ENCODE measurements at regions not wholly inside any gene's neighbourhood (a gene's known extent, or its start where the extent isn't known, plus 50 kb on each side); places are given as distances from the start of the nearest gene placed in this dataset.

DNA sequence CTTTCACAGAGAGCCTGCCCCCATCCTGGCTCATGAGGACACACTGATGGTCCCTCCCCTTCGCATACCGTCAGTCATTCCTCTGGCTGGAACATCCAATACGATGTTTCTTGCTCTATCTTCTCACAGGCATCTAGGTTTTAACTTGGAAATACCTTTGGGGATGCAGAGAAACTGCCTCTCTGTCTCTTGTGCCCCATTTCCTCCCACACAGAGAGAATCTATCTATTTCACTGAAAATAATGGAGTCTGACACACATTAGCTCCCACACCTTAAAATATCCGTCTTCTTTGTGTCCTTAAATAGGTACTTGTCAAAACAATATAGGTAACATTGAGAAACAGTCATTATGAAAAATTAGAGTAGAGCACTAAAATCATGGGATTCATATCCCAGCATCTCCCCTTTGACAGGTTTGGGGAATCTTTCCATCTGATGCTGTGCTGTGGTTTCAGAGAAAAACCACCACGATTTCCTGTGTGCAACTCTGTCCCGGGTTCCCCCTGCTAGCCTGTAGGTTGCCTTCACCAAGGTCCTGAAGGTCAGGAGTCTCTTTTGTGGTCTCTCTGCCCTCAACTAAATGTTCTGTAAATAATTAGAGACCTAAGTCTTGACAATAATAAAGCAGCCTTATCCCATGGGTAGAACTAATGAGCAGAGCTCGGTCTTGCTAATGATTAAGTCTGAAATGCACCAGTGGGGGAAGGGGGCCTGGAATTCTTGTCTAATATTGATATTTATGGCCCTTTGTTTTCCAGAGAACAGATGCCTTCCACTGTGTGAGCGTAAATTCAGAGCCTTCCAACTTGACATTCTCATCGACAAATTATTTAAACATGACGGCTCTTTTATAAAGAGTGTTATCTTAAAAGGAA, 371.0 kb downstream of the ICE1 start:
- Histone ChIP-seq H3K9me3 (ENCODE audit: low read depth) (no peaks in the 10 kb centered on the region), H4K20me1 (ENCODE audit: insufficient read depth) (no peaks in the 10 kb centered on the region), H3K4me1 (ENCODE audit: insufficient read depth) (no peaks in the 10 kb centered on the region), H3K36me3 (ENCODE audit: low read depth) (no peaks in the 10 kb centered on the region), H3K9ac (no peak overlapping the region), H3K9me2 (ENCODE audit: insufficient read depth) (no peaks in the 10 kb centered on the region), H3K27ac (no peak overlapping the region), H3K27me3 (replicated peaks; ENCODE audit: insufficient read depth) (no peaks in the 10 kb centered on the region), H3K79me2 (ENCODE audit: insufficient read depth) (no peaks in the 10 kb centered on the region), H3K4me3 (no peak overlapping the region), H3K4me2 (ENCODE audit: unreplicated experiment) (no peak overlapping the region), H3F3A (ENCODE audit: insufficient read depth) (no peaks in the 10 kb centered on the region), H2AFZ (no peak overlapping the region)
- WGBS, 2 experiments (ENCODE audit: low coverage in 1 of 2, low lambda C conversion rate in 2 of 2, missing lambda C conversion rate in 2 of 2): 7 to 10% methylated on average over 10 of the region's 10 CpGs
- TF ChIP-seq EZH2 (IDR thresholded peaks at IDR 0.05; ENCODE audit: insufficient read depth, poor library complexity, severe bottlenecking) (no peak), EZH2phosphoT487 (IDR thresholded peaks at IDR 0.05; ENCODE audit: insufficient read depth, low read depth) (no peak)
- DNase-seq: no peak
- in situ Hi-C loops (cut with MboI): no loop called here

DNA sequence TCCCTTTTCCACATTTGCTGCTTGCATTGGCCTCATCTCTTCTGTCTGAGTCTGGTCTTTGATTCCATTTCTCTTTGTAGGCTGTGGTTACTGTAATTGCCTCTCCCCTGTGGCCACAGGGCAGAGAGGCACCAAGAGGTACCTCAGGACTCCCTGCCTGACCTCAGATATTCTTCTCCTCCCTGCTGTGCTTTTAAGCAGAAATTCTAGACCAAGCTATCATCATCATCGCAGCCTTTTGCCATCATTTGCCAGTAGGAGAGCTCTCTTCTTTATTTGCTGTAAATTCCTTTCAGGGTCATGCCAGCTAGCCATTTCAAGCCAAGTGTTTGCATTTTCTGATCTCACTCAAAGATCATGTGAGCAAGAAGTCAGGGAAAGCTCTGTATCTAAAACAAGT, 369.6 kb downstream of the ICE1 start:
- TF ChIP-seq EZH2phosphoT487 (IDR thresholded peaks at IDR 0.05; ENCODE audit: insufficient read depth, low read depth) (no peak), EZH2 (IDR thresholded peaks at IDR 0.05; ENCODE audit: insufficient read depth, poor library complexity, severe bottlenecking) (no peak)
- in situ Hi-C loops (cut with MboI): no loop called here
- Histone ChIP-seq H3K4me2 (ENCODE audit: unreplicated experiment) (no peak overlapping the region), H3K36me3 (ENCODE audit: low read depth) (no peaks in the 10 kb centered on the region), H3K27ac (no peak overlapping the region), H3K79me2 (ENCODE audit: insufficient read depth) (no peaks in the 10 kb centered on the region), H4K20me1 (ENCODE audit: insufficient read depth) (no peaks in the 10 kb centered on the region), H3K4me1 (ENCODE audit: insufficient read depth) (no peaks in the 10 kb centered on the region), H3K4me3 (no peak overlapping the region), H3K9me3 (ENCODE audit: low read depth) (no peaks in the 10 kb centered on the region), H2AFZ (no peak overlapping the region), H3K27me3 (replicated peaks; ENCODE audit: insufficient read depth) (no peaks in the 10 kb centered on the region), H3K9ac (no peak overlapping the region), H3F3A (ENCODE audit: insufficient read depth) (no peaks in the 10 kb centered on the region), H3K9me2 (ENCODE audit: insufficient read depth) (no peaks in the 10 kb centered on the region)
- WGBS, 2 experiments (ENCODE audit: low coverage in 1 of 2, low lambda C conversion rate in 2 of 2, missing lambda C conversion rate in 2 of 2): 0 to 13% methylated on average over 1 of the region's 1 CpG
- no peak for DNase-seq

DNA sequence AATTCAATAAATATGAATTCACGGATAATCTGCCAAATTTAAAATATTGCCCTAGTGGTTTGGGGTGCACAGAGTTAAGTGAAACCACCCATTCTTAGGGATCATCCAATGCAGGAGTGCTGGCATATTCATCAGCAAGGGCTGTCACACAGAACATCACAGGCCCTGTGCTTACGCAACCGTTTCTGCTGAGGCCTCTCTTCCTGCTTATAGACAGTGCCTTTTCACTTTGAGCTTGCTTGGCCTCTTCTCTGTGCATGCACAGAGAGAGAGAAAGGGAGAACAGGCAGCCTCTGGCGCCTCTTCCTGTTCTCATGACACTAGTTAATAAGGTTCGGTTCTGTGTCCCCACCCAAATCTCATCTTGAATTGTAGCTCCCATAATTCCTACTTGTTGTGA, 366.3 kb downstream of the ICE1 start:
- in situ Hi-C loops (cut with MboI): no loop called here
- Histone ChIP-seq H3K27ac (no peak overlapping the region), H3K9me3 (ENCODE audit: low read depth) (no peaks in the 10 kb centered on the region), H3K79me2 (ENCODE audit: insufficient read depth) (no peaks in the 10 kb centered on the region), H3K4me2 (ENCODE audit: unreplicated experiment) (no peak overlapping the region), H3K27me3 (replicated peaks; ENCODE audit: insufficient read depth) (no peaks in the 10 kb centered on the region), H3K9me2 (ENCODE audit: insufficient read depth) (no peaks in the 10 kb centered on the region), H4K20me1 (ENCODE audit: insufficient read depth) (no peaks in the 10 kb centered on the region), H3K4me1 (ENCODE audit: insufficient read depth) (no peaks in the 10 kb centered on the region), H3K9ac (no peak overlapping the region), H3K4me3 (no peak overlapping the region), H2AFZ (no peak overlapping the region), H3K36me3 (ENCODE audit: low read depth) (no peaks in the 10 kb centered on the region), H3F3A (ENCODE audit: insufficient read depth) (no peaks in the 10 kb centered on the region)
- WGBS, 2 experiments (ENCODE audit: low coverage in 1 of 2, low lambda C conversion rate in 2 of 2, missing lambda C conversion rate in 2 of 2): 19 to 28% methylated on average over 5 of the region's 5 CpGs
- DNase-seq: no peak
- TF ChIP-seq EZH2phosphoT487 (IDR thresholded peaks at IDR 0.05; ENCODE audit: insufficient read depth, low read depth) (no peak), EZH2 (IDR thresholded peaks at IDR 0.05; ENCODE audit: insufficient read depth, poor library complexity, severe bottlenecking) (no peak)

DNA sequence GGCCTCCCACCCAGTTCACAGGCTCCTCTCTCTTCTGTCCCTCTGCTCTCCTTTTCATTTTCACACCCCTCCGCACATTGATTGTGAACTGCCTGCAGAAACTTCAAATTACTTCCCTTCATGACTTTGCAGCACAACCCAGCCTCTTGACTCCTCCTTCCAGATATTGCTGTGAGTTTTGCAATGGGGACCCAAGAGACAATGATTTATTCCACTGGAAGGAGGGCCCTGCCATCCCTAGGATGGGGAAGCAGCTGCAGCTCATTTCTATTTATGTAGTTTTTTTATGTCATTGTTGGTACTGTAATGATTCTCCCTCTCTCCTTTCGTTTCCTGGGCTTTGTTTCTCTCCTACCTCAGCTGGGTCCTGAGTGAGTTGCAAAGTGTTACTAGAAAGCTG, 364.9 kb downstream of the ICE1 start:
- DNase-seq: no peak
- Histone ChIP-seq H3K36me3 (ENCODE audit: low read depth) (no peaks in the 10 kb centered on the region), H3F3A (ENCODE audit: insufficient read depth) (no peaks in the 10 kb centered on the region), H3K9ac (no peak overlapping the region), H3K4me2 (ENCODE audit: unreplicated experiment) (no peak overlapping the region), H3K27ac (no peak overlapping the region), H4K20me1 (ENCODE audit: insufficient read depth) (no peaks in the 10 kb centered on the region), H3K79me2 (ENCODE audit: insufficient read depth) (no peaks in the 10 kb centered on the region), H3K9me2 (ENCODE audit: insufficient read depth) (no peaks in the 10 kb centered on the region), H3K4me1 (ENCODE audit: insufficient read depth) (no peaks in the 10 kb centered on the region), H3K4me3 (no peak overlapping the region), H2AFZ (no peak overlapping the region), H3K9me3 (ENCODE audit: low read depth) (no peaks in the 10 kb centered on the region), H3K27me3 (replicated peaks; ENCODE audit: insufficient read depth) (no peaks in the 10 kb centered on the region)
- WGBS, 2 experiments (ENCODE audit: low coverage in 1 of 2, low lambda C conversion rate in 2 of 2, missing lambda C conversion rate in 2 of 2): 0 to 3% methylated on average over 2 of the region's 2 CpGs
- in situ Hi-C loops (cut with MboI): no loop called here
- TF ChIP-seq EZH2phosphoT487 (IDR thresholded peaks at IDR 0.05; ENCODE audit: insufficient read depth, low read depth) (no peak), EZH2 (IDR thresholded peaks at IDR 0.05; ENCODE audit: insufficient read depth, poor library complexity, severe bottlenecking) (no peak)

Data from GM23248 (cell line).